ENCODE measurements at regions not wholly inside any gene's neighbourhood (a gene's known extent, or its start where the extent isn't known, plus 50 kb on each side); places are given as distances from the start of the nearest gene placed in this dataset.

- Mint-ChIP-seq H3K4me3 (no peak overlapping the region), H3K36me3 (no peaks in the 10 kb centered on the region), H3K4me1 (no peaks in the 10 kb centered on the region), H3K27me3 (ENCODE audit: insufficient read depth, low read depth) (peaks cover 5% of the 10 kb centered on the region), H3K9me3 (no peaks in the 10 kb centered on the region), H3K27ac (no peak overlapping the region)
- no peak for DNase-seq (ENCODE audit: low spot score)
- Histone ChIP-seq H3K36me3 (no peaks in the 10 kb centered on the region), H3K4me1 (no peaks in the 10 kb centered on the region), H3K79me2 (ENCODE audit: low read depth) (no peaks in the 10 kb centered on the region), H2AFZ (replicated peaks) (no peak overlapping the region), H4K20me1 (ENCODE audit: low read depth) (no peaks in the 10 kb centered on the region), H3K9ac (no peak overlapping the region), H3K27me3 (no peaks in the 10 kb centered on the region), H3K4me2 (no peak overlapping the region), H3K9me3 (ENCODE audit: low read depth) (no peaks in the 10 kb centered on the region), H3K4me3 (no peak overlapping the region), H3F3A (ENCODE audit: low read depth) (no peaks in the 10 kb centered on the region), H3K27ac (no peak overlapping the region)
- TF ChIP-seq CTCF (IDR thresholded peaks at IDR 0.05) = no peak
- no peak for TF ChIP-seq EZH2phosphoT487 (IDR thresholded peaks at IDR 0.05)
- TF ChIP-seq EZH2 (IDR thresholded peaks at IDR 0.05) = no peak
Measured at GRCh38 chr18:68179811-68180210, 535.1 kb downstream of the TMX3 start.

DNA sequence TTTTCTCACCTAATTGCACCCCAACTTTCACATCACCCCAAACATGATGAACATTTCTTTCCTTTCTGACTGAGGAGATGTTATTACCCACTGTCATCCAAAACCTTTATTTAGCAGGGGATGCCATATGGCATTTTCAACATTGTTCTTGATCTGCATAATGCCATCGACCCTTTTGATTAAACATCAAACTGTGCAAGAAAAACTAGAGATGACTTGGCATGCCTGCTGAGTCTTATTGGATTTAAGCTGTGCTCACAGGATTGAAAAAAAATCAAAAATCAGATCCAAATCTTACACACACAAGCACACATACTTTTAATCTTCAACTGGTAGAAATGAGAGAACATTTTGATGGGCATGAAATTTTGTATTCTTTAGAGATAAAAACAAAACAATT is 536.0 kb downstream of the TMX3 start:
- Histone ChIP-seq H4K20me1 (ENCODE audit: low read depth) (no peaks in the 10 kb centered on the region), H3K9me3 (ENCODE audit: low read depth) (no peaks in the 10 kb centered on the region), H3K36me3 (no peaks in the 10 kb centered on the region), H3K4me3 (no peak overlapping the region), H3K79me2 (ENCODE audit: low read depth) (no peaks in the 10 kb centered on the region), H3K4me1 (no peaks in the 10 kb centered on the region), H2AFZ (replicated peaks) (no peak overlapping the region), H3K27me3 (no peaks in the 10 kb centered on the region), H3F3A (ENCODE audit: low read depth) (no peaks in the 10 kb centered on the region), H3K4me2 (no peak overlapping the region), H3K9ac (no peak overlapping the region), H3K27ac (no peak overlapping the region)
- Mint-ChIP-seq H3K36me3 (no peaks in the 10 kb centered on the region), H3K4me3 (no peak overlapping the region), H3K4me1 (no peaks in the 10 kb centered on the region), H3K27ac (no peak overlapping the region), H3K9me3 (no peaks in the 10 kb centered on the region), H3K27me3 (ENCODE audit: insufficient read depth, low read depth) (peaks cover 5% of the 10 kb centered on the region)
- TF ChIP-seq CTCF (IDR thresholded peaks at IDR 0.05) (no peak), EZH2phosphoT487 (IDR thresholded peaks at IDR 0.05) (no peak), EZH2 (IDR thresholded peaks at IDR 0.05) (no peak)
- no peak for DNase-seq (ENCODE audit: low spot score)

DNA sequence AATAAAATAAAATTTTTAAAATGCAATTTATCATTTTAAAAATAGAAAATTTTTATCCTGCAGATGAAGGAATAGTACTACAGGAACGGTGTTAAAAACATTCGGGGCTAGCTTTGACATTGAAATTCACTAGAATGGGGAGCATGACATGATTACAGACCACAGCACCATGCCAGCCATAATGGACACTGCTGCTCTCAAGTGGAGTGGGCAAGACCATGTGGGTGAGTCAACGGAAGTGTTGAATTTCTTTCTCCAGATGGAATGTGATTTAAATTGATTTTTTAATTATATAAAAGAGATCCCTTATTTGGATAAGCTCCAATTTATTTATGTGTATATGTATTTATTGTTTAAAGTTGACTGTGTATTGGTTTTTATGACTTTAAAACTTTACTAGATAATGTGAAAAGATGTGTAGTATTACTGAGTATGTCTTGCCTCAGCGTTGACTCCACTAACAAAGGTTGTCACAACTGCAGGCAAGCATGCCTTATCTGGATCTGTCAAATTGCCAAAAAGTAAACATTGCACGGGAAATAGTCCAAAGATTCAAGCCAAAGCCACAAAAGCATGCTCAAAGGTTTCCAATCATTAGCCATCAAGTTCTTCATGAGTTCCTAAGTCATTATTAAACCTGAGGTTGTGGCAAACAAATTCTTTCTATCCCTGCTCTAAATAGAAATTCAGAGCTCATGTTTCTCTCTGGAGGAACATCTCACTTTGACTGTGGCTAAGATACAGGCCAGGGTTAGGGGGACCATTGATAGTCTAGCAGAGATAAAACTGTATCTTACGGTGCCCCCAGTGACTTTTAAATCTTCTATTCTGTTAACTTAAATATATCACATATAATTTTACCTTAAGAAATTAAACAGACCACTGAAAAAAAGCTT is 536.9 kb downstream of the TMX3 start:
- H3K9ac ChIP-seq = no peak overlapping the region
- no peak overlapping the region for H3K27ac ChIP-seq
- Mint-ChIP-seq H3K9me3 (no peaks in the 10 kb centered on the region), H3K27me3 (ENCODE audit: insufficient read depth, low read depth) (peaks cover 5% of the 10 kb centered on the region), H3K4me1 (no peaks in the 10 kb centered on the region), H3K36me3 (no peaks in the 10 kb centered on the region), H3K4me3 (no peak overlapping the region), H3K27ac (no peak overlapping the region)
- no peaks in the 10 kb centered on the region for H3K9me3 ChIP-seq (ENCODE audit: low read depth)
- no peaks in the 10 kb centered on the region for H3K79me2 ChIP-seq (ENCODE audit: low read depth)
- H2AFZ ChIP-seq (replicated peaks) = no peak overlapping the region
- H4K20me1 ChIP-seq (ENCODE audit: low read depth) = no peaks in the 10 kb centered on the region
- no peak overlapping the region for H3K4me3 ChIP-seq
- DNase-seq (ENCODE audit: low spot score) = no peak
- H3K36me3 ChIP-seq = no peaks in the 10 kb centered on the region
- no peak for TF ChIP-seq EZH2phosphoT487 (IDR thresholded peaks at IDR 0.05)
- no peak for TF ChIP-seq EZH2 (IDR thresholded peaks at IDR 0.05)
- TF ChIP-seq CTCF (IDR thresholded peaks at IDR 0.05) = no peak
- H3K27me3 ChIP-seq = no peaks in the 10 kb centered on the region
- H3K4me2 ChIP-seq = no peak overlapping the region
- no peaks in the 10 kb centered on the region for H3K4me1 ChIP-seq
- no peaks in the 10 kb centered on the region for H3F3A ChIP-seq (ENCODE audit: low read depth)
